ENCODE measurements at regions not wholly inside any gene's neighbourhood (a gene's known extent, or its start where the extent isn't known, plus 50 kb on each side); places are given as distances from the start of the nearest gene placed in this dataset.
A peak's percentile ranks its signal among the peaks of the same experiment; 100 is the strongest.

- DNase-seq: no peak
Measured at GRCh38 chr1:198906739-198907422, 268.0 kb downstream of the PTPRC start.

- no peak for DNase-seq
Measured at GRCh38 chr1:198907423-198907746, 268.5 kb downstream of the PTPRC start.

GRCh38 chr1:198908995-198909394 is 270.2 kb downstream of the PTPRC start:
- no peak for DNase-seq

- no peak for DNase-seq
Measured at GRCh38 chr1:198909973-198910372, 271.1 kb downstream of the PTPRC start.

GRCh38 chr1:198910816-198911215 is 272.0 kb downstream of the PTPRC start:
- DNase-seq: no peak

- no peak for DNase-seq
Measured at GRCh38 chr1:198912046-198912445, 273.2 kb downstream of the PTPRC start.

GRCh38 chr1:198913667-198914066 is 274.8 kb downstream of the PTPRC start:
- no peak for DNase-seq

GRCh38 chr1:198915327-198916231 is 276.7 kb downstream of the PTPRC start:
- no peak for DNase-seq

GRCh38 chr1:198917226-198917625 is 278.4 kb downstream of the PTPRC start:
- DNase-seq: no peak

- DNase-seq: peak; percentile 18
Measured at GRCh38 chr1:198918920-198919319, 280.1 kb downstream of the PTPRC start.

- DNase-seq: peak; percentile 78
Measured at GRCh38 chr1:198919667-198920398, 281.0 kb downstream of the PTPRC start.

- peak; percentile 83 for DNase-seq
Measured at GRCh38 chr1:198922638-198923430, 284.0 kb downstream of the PTPRC start.

- peak; percentile 48 for DNase-seq
Measured at GRCh38 chr1:198923993-198924392, 285.2 kb downstream of the PTPRC start.

- DNase-seq: peak; percentile 38
Measured at GRCh38 chr1:198925567-198925966, 286.7 kb downstream of the PTPRC start.

GRCh38 chr1:198927129-198927528 is 288.3 kb downstream of the PTPRC start:
- peak; percentile 43 for DNase-seq

- no peak for DNase-seq
Measured at GRCh38 chr1:198929111-198929604, 290.3 kb downstream of the PTPRC start.

GRCh38 chr1:198929961-198930599 is 291.2 kb downstream of the PTPRC start:
- peak; percentile 74 for DNase-seq

GRCh38 chr1:198932351-198932991 is 293.6 kb downstream of the PTPRC start:
- DNase-seq: peak; percentile 18

GRCh38 chr1:198933515-198934222 is 294.8 kb downstream of the PTPRC start:
- no peak for DNase-seq

- DNase-seq: no peak
Measured at GRCh38 chr1:198934426-198934825, 295.6 kb downstream of the PTPRC start.

- DNase-seq: peak; percentile 78
Measured at GRCh38 chr1:198934901-198935305, 296.1 kb downstream of the PTPRC start.

Data from activated CD4-positive, alpha-beta T cell treated with anti-CD3 and anti-CD28 coated beads, Interleukin-2, amount 50 U/mL, for 16 hours (primary cell).